ENCODE measurements at regions not wholly inside any gene's neighbourhood (a gene's known extent, or its start where the extent isn't known, plus 50 kb on each side); places are given as distances from the start of the nearest gene placed in this dataset.

DNA sequence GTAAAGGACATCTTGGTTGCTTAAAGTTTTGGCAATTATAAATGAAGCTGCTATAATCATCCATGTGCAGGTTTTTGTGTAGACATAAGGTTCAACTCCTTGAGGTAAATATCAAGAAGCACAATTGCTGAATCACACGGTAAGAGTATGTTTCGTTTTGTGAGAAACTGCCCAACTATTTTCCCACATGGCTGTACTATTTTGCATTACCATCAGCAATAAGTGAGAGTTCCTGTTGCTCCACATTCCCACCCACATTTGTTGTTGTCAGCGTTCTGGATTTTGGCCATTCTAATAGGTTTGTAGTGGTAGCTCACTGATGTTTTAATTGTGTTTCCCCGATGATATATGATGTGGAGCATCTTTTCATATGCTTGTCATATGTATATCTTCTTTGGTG is 118.5 kb upstream of the KCNMB2 start:
- intact Hi-C loops (cut with micrococcal nuclease; ENCODE audit: unreplicated experiment) = no loop called here
- Histone ChIP-seq H4K20me1 (ENCODE audit: insufficient read depth) (no peaks in the 10 kb centered on the region), H3F3A (ENCODE audit: insufficient read depth, low read depth) (no peaks in the 10 kb centered on the region), H3K9me3 (ENCODE audit: insufficient read depth, low read depth) (peaks cover 6% of the 10 kb centered on the region; the same call in 1 of the 2 replicates), H3K4me3 (no peak overlapping the region), H3K9me2 (ENCODE audit: insufficient read depth) (no peaks in the 10 kb centered on the region), H3K4me1 (replicated peaks; ENCODE audit: insufficient read depth) (no peaks in the 10 kb centered on the region), H3K36me3 (ENCODE audit: low read depth) (no peaks in the 10 kb centered on the region), H3K27me3 (ENCODE audit: insufficient read depth, low read depth) (no peaks in the 10 kb centered on the region), H3K27ac (no peak overlapping the region), H3K79me2 (ENCODE audit: low read depth) (no peaks in the 10 kb centered on the region), H2AFZ (0 out of 2 replicates have a peak overlapping the region, but pooled peaks have one; percentile 29), H3K4me2 (no peak overlapping the region)
- TF ChIP-seq, protein P1, sequence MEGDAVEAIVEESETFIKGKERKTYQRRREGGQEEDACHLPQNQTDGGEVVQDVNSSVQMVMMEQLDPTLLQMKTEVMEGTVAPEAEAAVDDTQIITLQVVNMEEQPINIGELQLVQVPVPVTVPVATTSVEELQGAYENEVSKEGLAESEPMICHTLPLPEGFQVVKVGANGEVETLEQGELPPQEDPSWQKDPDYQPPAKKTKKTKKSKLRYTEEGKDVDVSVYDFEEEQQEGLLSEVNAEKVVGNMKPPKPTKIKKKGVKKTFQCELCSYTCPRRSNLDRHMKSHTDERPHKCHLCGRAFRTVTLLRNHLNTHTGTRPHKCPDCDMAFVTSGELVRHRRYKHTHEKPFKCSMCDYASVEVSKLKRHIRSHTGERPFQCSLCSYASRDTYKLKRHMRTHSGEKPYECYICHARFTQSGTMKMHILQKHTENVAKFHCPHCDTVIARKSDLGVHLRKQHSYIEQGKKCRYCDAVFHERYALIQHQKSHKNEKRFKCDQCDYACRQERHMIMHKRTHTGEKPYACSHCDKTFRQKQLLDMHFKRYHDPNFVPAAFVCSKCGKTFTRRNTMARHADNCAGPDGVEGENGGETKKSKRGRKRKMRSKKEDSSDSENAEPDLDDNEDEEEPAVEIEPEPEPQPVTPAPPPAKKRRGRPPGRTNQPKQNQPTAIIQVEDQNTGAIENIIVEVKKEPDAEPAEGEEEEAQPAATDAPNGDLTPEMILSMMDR (conservative IDR thresholded peaks at IDR 0.05) = no peak
- TF ChIP-seq EZH2 (IDR thresholded peaks at IDR 0.05; ENCODE audit: low read depth) = no peak
- ChIA-PET CTCF (no interaction called here), POLR2A (ENCODE audit: unreplicated experiment) (no interaction called here)
- no peak for DNase-seq
- no TSS peak for BruUV-seq (replicated peaks)

DNA sequence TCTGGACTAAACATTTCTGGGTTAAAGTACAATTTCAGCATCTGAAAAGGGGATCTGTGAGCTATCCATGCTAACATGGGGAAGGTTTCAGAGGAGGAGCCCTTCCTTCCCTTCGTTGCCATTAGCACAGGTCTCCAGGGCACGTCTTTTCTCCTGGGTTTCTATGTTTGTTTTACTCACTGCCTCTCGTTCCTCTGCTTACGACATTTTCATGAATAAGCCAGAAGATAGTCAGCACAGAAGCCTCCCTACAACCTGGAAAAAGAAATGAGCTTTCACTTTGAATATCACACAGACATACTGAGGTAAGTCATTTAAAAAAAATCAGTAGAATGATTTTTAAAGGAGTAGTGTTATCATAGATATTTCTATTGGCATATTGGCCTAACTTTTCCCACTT is 117.2 kb upstream of the KCNMB2 start:
- H2AFZ ChIP-seq = peak overlapping the region; percentile 19; the same call in 1 of the 2 replicates
- H3K79me2 ChIP-seq (ENCODE audit: low read depth) = no peaks in the 10 kb centered on the region
- H3K36me3 ChIP-seq (ENCODE audit: low read depth) = no peaks in the 10 kb centered on the region
- H4K20me1 ChIP-seq (ENCODE audit: insufficient read depth) = no peaks in the 10 kb centered on the region
- no peaks in the 10 kb centered on the region for H3K9me2 ChIP-seq (ENCODE audit: insufficient read depth)
- H3K4me3 ChIP-seq = no peak overlapping the region
- H3F3A ChIP-seq (ENCODE audit: insufficient read depth, low read depth) = no peaks in the 10 kb centered on the region
- intact Hi-C loops (cut with micrococcal nuclease; ENCODE audit: unreplicated experiment) = no loop called here
- peak overlapping the region; percentile 23 for H3K4me2 ChIP-seq
- no TSS peak for BruUV-seq (replicated peaks)
- ChIA-PET POLR2A (ENCODE audit: unreplicated experiment) (interaction anchor here (0.6 kb wide), 1 partner anchor 967 kb away, joined by 3 read pairs; no protein-coding TSS in a partner anchor), CTCF (no interaction called here)
- no peak for DNase-seq
- H3K4me1 ChIP-seq (replicated peaks; ENCODE audit: insufficient read depth) = no peaks in the 10 kb centered on the region
- no peaks in the 10 kb centered on the region for H3K27me3 ChIP-seq (ENCODE audit: insufficient read depth, low read depth)
- no peak for TF ChIP-seq EZH2 (IDR thresholded peaks at IDR 0.05; ENCODE audit: low read depth)
- TF ChIP-seq, protein P1 (conservative IDR thresholded peaks at IDR 0.05) = no peak
- H3K27ac ChIP-seq = no peak overlapping the region
- H3K9me3 ChIP-seq (ENCODE audit: insufficient read depth, low read depth) = peaks cover 6% of the 10 kb centered on the region; the same call in 1 of the 2 replicates

GRCh38 chr3:178420033-178420432 is 116.2 kb upstream of the KCNMB2 start:
- H3F3A ChIP-seq (ENCODE audit: insufficient read depth, low read depth) = no peaks in the 10 kb centered on the region
- POLR2A ChIA-PET (ENCODE audit: unreplicated experiment) = interaction anchor here (0.7 kb wide), 1 partner anchor 383 kb away, joined by 5 read pairs; no protein-coding TSS in a partner anchor
- intact Hi-C loops (cut with micrococcal nuclease; ENCODE audit: unreplicated experiment) = no loop called here
- BruUV-seq (replicated peaks) = no TSS peak
- H3K4me1 ChIP-seq (replicated peaks; ENCODE audit: insufficient read depth) = no peaks in the 10 kb centered on the region
- H3K4me2 ChIP-seq = no peak overlapping the region
- H3K36me3 ChIP-seq (ENCODE audit: low read depth) = no peaks in the 10 kb centered on the region
- H3K27me3 ChIP-seq (ENCODE audit: insufficient read depth, low read depth) = no peaks in the 10 kb centered on the region
- no peak overlapping the region for H3K4me3 ChIP-seq
- CTCF ChIA-PET = no interaction called here
- DNase-seq = no peak
- no peaks in the 10 kb centered on the region for H3K79me2 ChIP-seq (ENCODE audit: low read depth)
- no peak overlapping the region for H2AFZ ChIP-seq
- no peaks in the 10 kb centered on the region for H4K20me1 ChIP-seq (ENCODE audit: insufficient read depth)
- H3K9me3 ChIP-seq (ENCODE audit: insufficient read depth, low read depth) = peaks cover 4% of the 10 kb centered on the region; the same call in 1 of the 2 replicates
- no peaks in the 10 kb centered on the region for H3K9me2 ChIP-seq (ENCODE audit: insufficient read depth)
- TF ChIP-seq EZH2 (IDR thresholded peaks at IDR 0.05; ENCODE audit: low read depth) = no peak
- TF ChIP-seq, protein P1 (conservative IDR thresholded peaks at IDR 0.05) = no peak
- H3K27ac ChIP-seq = no peak overlapping the region

Data from PC-9 (cell line).